Tibial nerve (tissue), 4 donors: ENCODE measurements at regions not wholly inside any gene's neighbourhood (a gene's known extent, or its start where the extent isn't known, plus 50 kb on each side); places are given as distances from the start of the nearest gene placed in this dataset.

Source experiments
- DNase-seq, 2 donors: peaks; one replicate each; pipeline ENCODE4 v3.0.0-alpha.2; 2019; ENCODE audit warnings: low spot score in 2 of 2
- H3K27ac ChIP-seq, 4 donors: fragments of 200-600 bp; sonication (generic) in 3 of 4; one replicate each; pipeline ENCODE4 v1.5.1; 2017 to 2019; ENCODE audit warnings: mild to moderate bottlenecking in 1 of 4
- H3K27me3 ChIP-seq, 2 donors: fragments of 200-600 bp; sonication (generic) in 1 of 2; one replicate each; pipeline versions ENCODE4 v1.5.1 to v1.6.0; 2017 to 2019
- H3K36me3 ChIP-seq, 3 donors: fragments of 200-600 bp; sonication (generic); one replicate each; pipeline ENCODE4 v1.5.1; 2018 to 2019
- H3K4me1 ChIP-seq, 4 donors: fragments of 200-600 bp; sonication (generic) in 3 of 4; one replicate each; pipeline ENCODE4 v1.5.1; 2017 to 2019
- H3K4me3 ChIP-seq, 4 donors: fragments of 200-600 bp; sonication (generic) in 3 of 4; one replicate each; pipeline ENCODE4 v1.5.1; 2017 to 2019; ENCODE audit warnings: mild to moderate bottlenecking in 1 of 4, moderate library complexity in 1 of 4
- H3K9me3 ChIP-seq, 4 donors: fragments of 200-600 bp; sonication (generic) in 3 of 4; one replicate each; pipeline ENCODE4 v1.5.1; 2017 to 2019
- EP300 ChIP-seq, 2 donors: sonication (generic); formaldehyde crosslinking; IDR thresholded peaks; one replicate each; pipeline ENCODE4 v1.6.1; 2017; ENCODE audit warnings: antibody characterized with exemption in 2 of 2, mild to moderate bottlenecking in 1 of 2
- POLR2A ChIP-seq, 2 donors: fragments of 450-650 bp; IDR thresholded peaks; one replicate each; pipeline ENCODE4 v1.6.1; 2017; ENCODE audit warnings: antibody characterized with exemption in 2 of 2, mild to moderate bottlenecking in 2 of 2, moderate library complexity in 2 of 2
- WGBS, 2 donors: methylation state at CpG; one replicate each; pipeline ENCODE4 v1.1.5; 2018; 5-methylcytosine and 5-hydroxymethylcytosine counted together
- TF ChIP-seq, protein P1 (sequence below), 5 experiments: fragments of 200-600 bp in 3 of 5; fragments of 450-650 bp in 2 of 5; sonication (generic) in 3 of 5; IDR thresholded peaks; one replicate each; pipeline ENCODE4 v1.5.1; 2016 to 2019; ENCODE audit warnings: antibody characterized with exemption in 5 of 5, mild to moderate bottlenecking in 3 of 5, moderate library complexity in 2 of 5

DNA sequence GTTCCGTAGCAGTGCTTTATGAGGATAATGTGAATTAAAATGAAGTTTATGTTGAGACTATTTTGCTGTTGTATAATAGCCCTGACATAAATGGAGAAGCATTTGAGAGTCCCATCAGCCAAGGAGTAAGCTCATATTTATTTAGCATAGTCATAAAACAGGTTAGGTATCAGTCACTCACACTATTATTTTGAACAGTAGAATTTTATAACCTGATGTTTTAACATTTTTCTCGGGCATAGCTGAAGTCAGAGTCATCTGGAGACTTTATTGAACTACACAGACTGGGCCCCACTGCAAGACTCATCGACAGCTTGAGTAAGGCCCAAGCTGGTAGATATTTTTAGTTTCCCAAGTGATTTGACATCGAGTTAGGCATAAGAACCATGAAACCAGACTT is 620.3 kb upstream of the WWC1 start:
- DNase-seq, result no peak
- no peaks in the 10 kb centered on the region for H3K27me3 ChIP-seq
- H3K36me3 ChIP-seq, result no peaks in the 10 kb centered on the region
- peaks cover 0 to 4% (median 0%) of the 10 kb centered on the region in 4 donors for H3K9me3 ChIP-seq
- no peak for TF ChIP-seq EP300 (IDR thresholded peaks at IDR 0.05)
- TF ChIP-seq, protein P1, sequence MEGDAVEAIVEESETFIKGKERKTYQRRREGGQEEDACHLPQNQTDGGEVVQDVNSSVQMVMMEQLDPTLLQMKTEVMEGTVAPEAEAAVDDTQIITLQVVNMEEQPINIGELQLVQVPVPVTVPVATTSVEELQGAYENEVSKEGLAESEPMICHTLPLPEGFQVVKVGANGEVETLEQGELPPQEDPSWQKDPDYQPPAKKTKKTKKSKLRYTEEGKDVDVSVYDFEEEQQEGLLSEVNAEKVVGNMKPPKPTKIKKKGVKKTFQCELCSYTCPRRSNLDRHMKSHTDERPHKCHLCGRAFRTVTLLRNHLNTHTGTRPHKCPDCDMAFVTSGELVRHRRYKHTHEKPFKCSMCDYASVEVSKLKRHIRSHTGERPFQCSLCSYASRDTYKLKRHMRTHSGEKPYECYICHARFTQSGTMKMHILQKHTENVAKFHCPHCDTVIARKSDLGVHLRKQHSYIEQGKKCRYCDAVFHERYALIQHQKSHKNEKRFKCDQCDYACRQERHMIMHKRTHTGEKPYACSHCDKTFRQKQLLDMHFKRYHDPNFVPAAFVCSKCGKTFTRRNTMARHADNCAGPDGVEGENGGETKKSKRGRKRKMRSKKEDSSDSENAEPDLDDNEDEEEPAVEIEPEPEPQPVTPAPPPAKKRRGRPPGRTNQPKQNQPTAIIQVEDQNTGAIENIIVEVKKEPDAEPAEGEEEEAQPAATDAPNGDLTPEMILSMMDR (IDR thresholded peaks at IDR 0.05), result no peak
- no peak for TF ChIP-seq POLR2A (IDR thresholded peaks at IDR 0.05)
- H3K4me3 ChIP-seq, result no peak overlapping the region
- H3K4me1 ChIP-seq, result no peaks in the 10 kb centered on the region
- WGBS, 2 donors, result 70 to 72% methylated on average over 4 of the region's 4 CpGs
- no peak overlapping the region for H3K27ac ChIP-seq

DNA sequence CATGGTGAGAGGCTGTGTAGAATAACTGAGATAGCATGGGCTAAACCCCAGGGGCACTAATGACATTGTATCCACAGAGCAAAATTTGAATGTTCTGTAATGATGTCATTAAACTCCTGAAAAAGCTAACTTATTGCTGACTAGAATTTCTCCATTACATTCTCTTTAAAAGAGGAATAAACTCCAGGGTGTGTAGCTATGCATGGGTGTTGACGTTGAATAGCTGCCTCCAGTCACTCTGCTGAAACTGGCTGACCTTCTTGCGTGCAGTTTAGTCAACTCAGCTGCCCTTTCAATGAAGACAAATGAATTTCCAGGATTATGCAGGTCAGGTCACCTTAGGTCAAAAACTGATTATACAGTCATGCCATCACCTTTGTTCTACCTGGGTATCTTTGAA is 617.5 kb upstream of the WWC1 start:
- no peaks in the 10 kb centered on the region for H3K4me1 ChIP-seq
- H3K27me3 ChIP-seq, result no peaks in the 10 kb centered on the region
- peaks cover 0 to 11% (median 2%) of the 10 kb centered on the region in 4 donors for H3K9me3 ChIP-seq
- 55 to 62% methylated on average over 2 of the region's 2 CpGs for WGBS, 2 donors
- no peak overlapping the region for H3K27ac ChIP-seq
- no peaks in the 10 kb centered on the region for H3K36me3 ChIP-seq
- no peak for TF ChIP-seq POLR2A (IDR thresholded peaks at IDR 0.05)
- TF ChIP-seq EP300 (IDR thresholded peaks at IDR 0.05), result no peak
- TF ChIP-seq, protein P1 (IDR thresholded peaks at IDR 0.05), result no peak
- DNase-seq, result no peak
- H3K4me3 ChIP-seq, result no peak overlapping the region

DNA sequence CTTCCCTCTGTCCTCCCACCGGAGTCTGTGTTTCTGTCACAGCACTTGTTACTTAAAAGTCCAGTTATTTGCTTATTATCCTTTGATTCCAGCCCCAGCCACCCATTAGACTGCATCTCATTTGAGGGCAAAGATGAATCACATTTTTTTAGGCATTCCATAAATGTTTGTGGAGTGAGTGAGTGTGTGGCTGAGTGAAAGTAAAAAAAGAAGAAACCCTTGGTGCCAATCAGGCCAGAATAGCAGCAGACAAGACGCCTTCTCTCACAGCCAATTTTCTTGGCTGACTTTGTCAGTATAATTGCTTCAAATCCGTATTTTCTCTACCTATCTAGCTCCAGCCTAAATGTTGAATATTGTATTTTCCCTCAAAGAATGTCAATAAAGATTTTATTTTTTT is 613.0 kb upstream of the WWC1 start:
- H3K36me3 ChIP-seq, result no peaks in the 10 kb centered on the region
- TF ChIP-seq, protein P1 (IDR thresholded peaks at IDR 0.05), result no peak
- TF ChIP-seq EP300 (IDR thresholded peaks at IDR 0.05) (no peak), POLR2A (IDR thresholded peaks at IDR 0.05) (no peak)
- H3K27ac ChIP-seq, result no peak overlapping the region
- H3K9me3 ChIP-seq, result peaks cover 0 to 21% (median 2%) of the 10 kb centered on the region in 4 donors
- 77 to 81% methylated on average over 3 of the region's 3 CpGs for WGBS, 2 donors
- H3K4me3 ChIP-seq, result no peak overlapping the region
- no peaks in the 10 kb centered on the region for H3K27me3 ChIP-seq
- no peak for DNase-seq
- no peaks in the 10 kb centered on the region for H3K4me1 ChIP-seq

DNA sequence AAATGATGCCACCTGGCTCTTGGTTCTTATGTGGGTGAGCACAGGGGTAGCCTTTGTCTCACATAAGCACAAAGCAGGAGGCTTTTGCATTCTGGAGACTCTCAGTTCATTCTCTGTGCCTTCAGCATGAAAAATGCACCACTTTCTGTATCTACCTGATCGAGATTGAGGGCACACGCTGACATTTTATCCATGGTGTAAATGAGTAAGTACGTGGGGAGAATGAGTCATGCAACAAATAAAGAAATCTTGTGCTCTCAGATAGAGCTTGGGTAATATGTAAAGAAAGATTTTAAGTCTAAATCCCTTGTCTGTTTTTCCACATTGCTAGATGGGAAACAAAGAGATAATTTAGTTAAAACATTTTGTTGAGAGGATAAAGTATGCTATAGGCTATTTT is 607.2 kb upstream of the WWC1 start:
- Histone ChIP-seq H3K4me1 (peaks cover 0 to 5% (median 0%) of the 10 kb centered on the region in 4 donors), H3K36me3 (no peaks in the 10 kb centered on the region), H3K9me3 (peaks cover 0 to 11% (median 0%) of the 10 kb centered on the region in 4 donors), H3K4me3 (no peak overlapping the region), H3K27ac (no peak overlapping the region), H3K27me3 (no peaks in the 10 kb centered on the region)
- TF ChIP-seq EP300 (IDR thresholded peaks at IDR 0.05), result no peak
- TF ChIP-seq, protein P1 (IDR thresholded peaks at IDR 0.05), result no peak
- no peak for TF ChIP-seq POLR2A (IDR thresholded peaks at IDR 0.05)
- no peak for DNase-seq
- 87% methylated on average over 3 of the region's 3 CpGs for WGBS, 2 donors

DNA sequence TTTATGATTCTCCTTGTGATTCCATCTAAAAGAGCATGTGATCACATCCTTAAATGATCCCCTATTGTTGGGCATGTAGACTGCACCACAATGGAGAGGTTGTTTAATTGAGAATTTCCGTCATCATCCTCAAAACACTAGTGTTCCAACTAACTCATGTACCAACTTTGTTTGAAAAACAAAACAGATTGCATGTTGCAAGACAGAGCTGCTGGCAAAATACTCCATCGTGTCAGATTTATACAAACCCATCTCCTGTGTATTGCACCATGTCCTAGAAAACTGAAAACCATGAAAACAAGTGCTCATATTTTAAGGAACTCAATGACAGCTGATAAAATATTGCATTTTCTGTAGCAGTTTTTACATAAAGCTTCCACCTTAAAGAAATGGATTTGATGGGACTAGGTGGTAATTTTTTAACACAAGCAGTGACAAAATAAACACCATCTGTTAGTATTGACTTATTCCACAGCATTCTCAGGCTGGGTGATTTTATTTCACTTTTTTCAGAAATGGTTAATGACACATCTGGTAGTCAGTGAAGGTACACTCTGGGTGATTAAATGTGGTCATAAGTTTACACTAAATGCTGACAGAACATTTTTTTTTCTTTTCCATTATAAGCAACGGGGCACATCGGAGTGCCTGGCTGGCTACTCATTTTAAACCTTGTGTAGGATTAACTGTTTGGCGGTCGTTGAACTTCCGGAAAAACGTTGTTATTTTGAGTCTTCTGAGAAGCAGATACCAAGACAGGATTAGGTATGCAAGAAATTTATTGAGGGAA is 602.9 kb upstream of the WWC1 start:
- DNase-seq, result peak in 1 of 2 donors; percentile 25
- Histone ChIP-seq H3K4me1 (peaks cover 0 to 5% (median 0%) of the 10 kb centered on the region in 4 donors), H3K27me3 (no peaks in the 10 kb centered on the region), H3K9me3 (no peaks in the 10 kb centered on the region), H3K36me3 (no peaks in the 10 kb centered on the region), H3K27ac (peak overlapping the region in 1 of 4 donors; percentile 10), H3K4me3 (no peak overlapping the region)
- 65 to 67% methylated on average over 8 of the region's 8 CpGs for WGBS, 2 donors
- TF ChIP-seq, protein P1 (IDR thresholded peaks at IDR 0.05), result no peak
- peak in 1 of 2 donors; percentile 40 for TF ChIP-seq EP300 (IDR thresholded peaks at IDR 0.05)
